ENCODE measurements at regions not wholly inside any gene's neighbourhood (a gene's known extent, or its start where the extent isn't known, plus 50 kb on each side); places are given as distances from the start of the nearest gene placed in this dataset.

DNA sequence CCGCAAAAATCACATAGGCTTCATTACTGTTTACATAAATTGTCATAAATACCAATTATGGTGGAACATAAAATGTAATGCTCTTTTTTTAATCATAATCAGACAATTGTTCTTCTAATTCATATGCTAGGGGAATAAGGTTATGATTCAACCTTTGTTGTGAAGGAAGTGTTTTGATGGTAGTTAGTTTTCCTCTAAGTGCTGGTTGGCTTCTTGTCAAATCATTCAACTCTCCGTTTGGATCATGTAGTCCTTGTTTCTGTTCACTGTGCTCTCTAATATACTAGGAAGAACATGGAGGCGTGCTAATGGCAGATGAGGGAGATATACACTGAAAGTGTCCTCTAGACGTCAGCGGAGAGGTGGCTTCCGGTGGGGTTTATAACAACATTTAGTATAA is 1938.0 kb upstream of the PIK3C3 start:
- Mint-ChIP-seq H3K27me3 (ENCODE audit: low read depth) (no peaks in the 10 kb centered on the region), H3K36me3 (ENCODE audit: low read depth) (no peaks in the 10 kb centered on the region), H3K27ac (no peak overlapping the region), H3K9me3 (no peaks in the 10 kb centered on the region), H3K4me3 (no peak overlapping the region), H3K4me1 (ENCODE audit: low read depth) (no peaks in the 10 kb centered on the region)

DNA sequence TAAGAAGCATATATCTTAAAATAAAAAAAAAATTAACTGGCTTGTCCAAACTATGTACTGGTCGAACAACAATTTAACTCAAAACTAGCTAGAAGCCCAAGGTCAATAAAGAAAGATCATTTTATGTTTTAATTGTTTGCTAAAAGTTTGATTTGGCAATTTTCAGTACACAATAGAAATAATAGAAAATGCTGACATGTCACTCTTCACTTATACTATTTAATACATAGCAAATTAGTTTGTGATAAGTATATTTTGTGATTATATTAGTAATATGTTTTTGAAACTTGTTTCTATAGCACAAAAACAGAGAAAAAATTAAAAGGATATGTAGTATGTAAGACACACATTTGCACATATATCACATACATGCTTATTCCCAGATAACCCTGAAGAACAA is 1938.6 kb upstream of the PIK3C3 start:
- Mint-ChIP-seq H3K27me3 (ENCODE audit: low read depth) (no peaks in the 10 kb centered on the region), H3K27ac (no peak overlapping the region), H3K36me3 (ENCODE audit: low read depth) (no peaks in the 10 kb centered on the region), H3K4me1 (ENCODE audit: low read depth) (no peaks in the 10 kb centered on the region), H3K4me3 (no peak overlapping the region), H3K9me3 (no peaks in the 10 kb centered on the region)

DNA sequence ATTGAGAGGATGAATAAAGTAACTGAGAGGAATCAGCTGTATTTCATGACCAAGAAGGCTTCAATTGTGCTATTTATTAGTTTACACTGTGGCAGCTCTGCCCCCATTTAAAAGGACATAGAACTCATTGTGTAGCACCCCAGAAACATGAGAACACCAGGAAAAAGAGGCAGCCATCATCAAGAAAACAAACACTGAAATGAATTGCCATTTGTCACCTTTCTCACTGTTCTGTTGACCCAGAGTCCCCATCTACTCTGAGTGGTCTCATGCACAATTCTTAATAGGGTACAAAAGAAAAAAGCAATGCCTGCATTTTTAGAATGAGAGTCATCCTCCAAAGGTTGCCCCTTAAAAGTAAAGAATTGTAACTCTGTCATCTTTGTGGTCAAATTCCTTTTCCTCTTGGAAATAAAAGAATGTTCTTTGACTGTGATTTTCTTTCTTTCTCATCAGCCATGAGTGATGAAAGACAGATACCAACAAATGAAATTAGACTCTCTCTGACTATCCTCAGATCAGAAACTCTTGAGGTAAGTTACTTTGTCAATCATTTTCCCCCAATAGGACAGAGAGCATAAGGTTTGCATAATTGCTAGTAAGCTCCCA is 1941.9 kb upstream of the PIK3C3 start:
- Mint-ChIP-seq H3K27me3 (ENCODE audit: low read depth) (no peaks in the 10 kb centered on the region), H3K27ac (no peak overlapping the region), H3K4me3 (no peak overlapping the region), H3K36me3 (ENCODE audit: low read depth) (no peaks in the 10 kb centered on the region), H3K9me3 (no peaks in the 10 kb centered on the region), H3K4me1 (ENCODE audit: low read depth) (no peaks in the 10 kb centered on the region)

DNA sequence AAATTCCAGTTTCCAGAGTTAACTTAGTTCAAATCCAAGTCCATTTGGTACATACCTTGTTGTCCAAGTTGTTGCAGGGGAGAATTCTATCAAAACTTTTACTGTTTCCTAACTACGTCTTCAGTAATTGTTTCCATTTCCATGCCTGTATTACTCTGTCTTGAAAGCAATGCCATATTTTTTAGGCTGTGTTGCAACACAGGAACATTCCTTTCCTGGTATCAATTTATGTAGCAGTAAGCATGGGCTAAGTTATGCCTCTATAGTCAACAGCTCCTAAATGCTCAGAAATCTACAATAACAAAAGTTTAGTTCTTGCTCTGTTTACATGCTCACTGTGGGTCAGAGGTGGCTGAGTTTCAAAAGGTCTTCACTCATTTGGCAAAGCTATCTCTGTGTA is 1943.8 kb upstream of the PIK3C3 start:
- Mint-ChIP-seq H3K36me3 (ENCODE audit: low read depth) (no peaks in the 10 kb centered on the region), H3K9me3 (peaks cover 4% of the 10 kb centered on the region), H3K27ac (no peak overlapping the region), H3K4me3 (no peak overlapping the region), H3K27me3 (ENCODE audit: low read depth) (no peaks in the 10 kb centered on the region), H3K4me1 (ENCODE audit: low read depth) (no peaks in the 10 kb centered on the region)

DNA sequence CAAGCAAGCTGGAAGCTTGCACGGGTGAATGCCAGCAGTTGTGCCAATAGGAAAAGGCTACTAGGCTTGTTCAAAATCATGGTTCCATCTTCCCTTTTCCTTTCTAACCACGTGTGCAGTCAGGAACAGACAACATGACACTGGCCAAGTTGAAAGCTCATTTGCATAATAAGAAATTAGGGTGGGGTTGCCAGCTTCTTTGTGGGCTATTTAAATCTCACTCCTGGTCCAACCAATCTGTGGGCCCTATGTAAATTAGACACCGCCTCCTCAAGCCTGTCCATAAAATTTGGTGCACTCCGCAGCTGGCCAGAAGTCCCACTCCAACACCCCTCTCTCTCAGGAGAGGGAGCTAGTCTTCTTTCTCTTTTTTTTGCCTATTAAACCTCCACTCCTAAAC is 1948.4 kb upstream of the PIK3C3 start:
- H3K36me3 Mint-ChIP-seq (ENCODE audit: low read depth), result no peaks in the 10 kb centered on the region
- H3K4me3 Mint-ChIP-seq, result no peak overlapping the region
- no peak overlapping the region for H3K27ac Mint-ChIP-seq
- no peaks in the 10 kb centered on the region for H3K27me3 Mint-ChIP-seq (ENCODE audit: low read depth)
- peaks cover 4% of the 10 kb centered on the region for H3K9me3 Mint-ChIP-seq
- H3K4me1 Mint-ChIP-seq (ENCODE audit: low read depth), result no peaks in the 10 kb centered on the region

DNA sequence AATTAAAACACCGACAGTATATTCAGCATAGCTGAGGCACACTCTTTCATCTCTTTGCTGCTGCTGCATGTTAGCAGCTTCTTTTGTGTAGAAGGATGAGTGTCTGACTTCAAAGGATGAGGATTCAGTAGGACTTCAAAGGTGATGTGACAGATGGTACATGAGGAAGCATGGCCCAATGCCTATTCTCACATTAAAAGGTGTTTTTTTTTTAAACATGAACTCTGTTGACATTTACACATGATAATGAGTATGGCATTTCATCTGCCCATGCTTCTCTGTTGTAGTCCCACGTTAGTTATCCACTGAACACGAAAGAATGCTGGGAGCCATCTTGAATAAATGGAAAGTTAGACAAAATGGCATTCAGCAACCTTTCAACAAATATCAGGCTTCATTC is 1950.8 kb upstream of the PIK3C3 start:
- no peaks in the 10 kb centered on the region for H3K4me1 Mint-ChIP-seq (ENCODE audit: low read depth)
- peaks cover 4% of the 10 kb centered on the region for H3K9me3 Mint-ChIP-seq
- H3K27ac Mint-ChIP-seq, result no peak overlapping the region
- H3K27me3 Mint-ChIP-seq (ENCODE audit: low read depth), result no peaks in the 10 kb centered on the region
- no peak overlapping the region for H3K4me3 Mint-ChIP-seq
- no peaks in the 10 kb centered on the region for H3K36me3 Mint-ChIP-seq (ENCODE audit: low read depth)

DNA sequence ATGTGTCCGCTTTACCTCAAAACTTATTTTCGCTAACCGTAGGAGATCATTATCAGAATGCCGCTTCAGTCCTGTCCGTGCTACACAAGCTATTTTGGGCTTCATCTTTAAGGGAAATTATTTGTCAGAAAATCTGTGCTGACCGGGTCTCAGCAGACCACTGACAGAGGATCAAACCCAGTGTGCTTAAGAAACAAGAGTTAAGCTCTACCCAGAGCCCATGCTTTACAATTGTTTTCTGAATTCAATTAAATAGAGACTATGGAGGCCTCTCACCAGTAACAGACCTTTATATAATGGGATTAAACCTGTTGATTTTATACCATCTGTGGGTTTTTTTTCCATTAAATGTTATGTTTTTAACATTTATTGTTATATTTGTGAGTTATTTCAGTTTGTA is 1956.7 kb upstream of the PIK3C3 start:
- Mint-ChIP-seq H3K27ac (no peak overlapping the region), H3K27me3 (ENCODE audit: low read depth) (no peaks in the 10 kb centered on the region), H3K4me3 (no peak overlapping the region), H3K9me3 (peaks cover 4% of the 10 kb centered on the region), H3K36me3 (ENCODE audit: low read depth) (no peaks in the 10 kb centered on the region), H3K4me1 (ENCODE audit: low read depth) (no peaks in the 10 kb centered on the region)

DNA sequence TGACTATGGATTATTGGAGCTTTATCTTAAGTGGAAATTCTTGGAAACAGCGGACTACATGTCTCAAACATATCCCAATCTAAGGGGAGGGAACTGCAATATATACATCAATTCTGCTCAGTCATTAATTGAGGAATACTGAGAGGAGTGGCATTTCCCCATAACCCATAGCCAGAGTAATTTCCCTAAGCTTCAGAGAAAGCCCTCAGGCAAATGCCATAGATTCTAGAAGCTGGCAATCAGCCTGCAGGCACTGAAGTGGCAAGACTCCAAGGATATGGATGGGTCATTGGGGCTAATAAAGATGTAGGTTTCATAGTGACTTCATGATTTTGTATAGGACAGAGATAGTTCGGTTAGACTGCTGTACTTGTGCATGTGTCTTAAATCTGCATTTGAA is 1960.5 kb upstream of the PIK3C3 start:
- Mint-ChIP-seq H3K27ac (no peak overlapping the region), H3K27me3 (ENCODE audit: low read depth) (no peaks in the 10 kb centered on the region), H3K4me1 (ENCODE audit: low read depth) (no peaks in the 10 kb centered on the region), H3K9me3 (peaks cover 8% of the 10 kb centered on the region), H3K4me3 (no peak overlapping the region), H3K36me3 (ENCODE audit: low read depth) (no peaks in the 10 kb centered on the region)

DNA sequence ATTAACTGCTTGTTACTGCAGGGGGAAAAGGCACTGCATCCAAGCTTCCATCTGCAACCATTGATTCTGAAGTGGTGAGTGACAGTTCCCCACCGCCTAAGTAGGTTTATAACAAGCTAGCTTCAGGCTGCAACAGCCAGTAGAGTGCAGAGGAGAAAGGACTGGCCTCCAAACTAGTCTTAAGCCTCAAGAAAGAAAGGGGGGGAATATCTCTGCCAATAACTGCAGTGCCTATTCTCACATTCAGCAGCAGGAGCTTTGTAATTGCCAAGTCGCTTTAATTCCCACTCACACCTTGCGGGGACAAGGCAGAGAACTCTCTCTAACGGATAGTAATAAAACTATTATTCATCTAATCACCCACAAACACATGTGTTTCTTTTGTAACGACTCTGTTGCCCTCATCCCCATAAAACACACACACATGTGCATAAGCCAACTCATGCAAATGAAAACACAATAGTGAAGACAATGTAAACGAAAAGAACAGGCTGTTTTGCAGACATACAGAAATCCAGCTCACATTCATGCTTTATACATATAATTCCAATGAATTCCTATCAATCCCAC is 1963.3 kb upstream of the PIK3C3 start:
- H3K9me3 Mint-ChIP-seq, result peaks cover 9% of the 10 kb centered on the region
- H3K27me3 Mint-ChIP-seq (ENCODE audit: low read depth), result no peaks in the 10 kb centered on the region
- no peaks in the 10 kb centered on the region for H3K4me1 Mint-ChIP-seq (ENCODE audit: low read depth)
- H3K27ac Mint-ChIP-seq, result no peak overlapping the region
- no peaks in the 10 kb centered on the region for H3K36me3 Mint-ChIP-seq (ENCODE audit: low read depth)
- H3K4me3 Mint-ChIP-seq, result no peak overlapping the region

DNA sequence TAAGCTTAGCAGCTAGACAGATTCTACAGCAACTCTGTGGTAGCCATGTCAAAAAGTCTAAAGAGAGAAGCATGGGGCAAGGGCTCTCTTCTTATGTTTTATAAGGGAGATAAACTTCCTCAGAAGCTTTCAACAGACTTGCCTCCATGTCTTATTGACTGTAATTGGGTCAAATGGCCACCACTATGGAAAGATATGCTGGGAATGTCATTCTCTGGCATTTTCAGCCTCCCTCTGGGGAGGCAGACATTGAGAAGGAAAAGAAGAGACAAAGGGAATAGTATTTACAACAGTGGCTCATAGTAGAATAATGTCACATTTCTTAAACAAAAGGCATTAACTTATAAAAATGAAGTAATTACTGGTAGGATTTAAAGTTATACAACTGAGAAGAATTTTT is 1964.5 kb upstream of the PIK3C3 start:
- H3K4me1 Mint-ChIP-seq (ENCODE audit: low read depth), result no peaks in the 10 kb centered on the region
- H3K4me3 Mint-ChIP-seq, result no peak overlapping the region
- H3K27ac Mint-ChIP-seq, result no peak overlapping the region
- H3K27me3 Mint-ChIP-seq (ENCODE audit: low read depth), result no peaks in the 10 kb centered on the region
- H3K9me3 Mint-ChIP-seq, result peaks cover 5% of the 10 kb centered on the region
- no peaks in the 10 kb centered on the region for H3K36me3 Mint-ChIP-seq (ENCODE audit: low read depth)

DNA sequence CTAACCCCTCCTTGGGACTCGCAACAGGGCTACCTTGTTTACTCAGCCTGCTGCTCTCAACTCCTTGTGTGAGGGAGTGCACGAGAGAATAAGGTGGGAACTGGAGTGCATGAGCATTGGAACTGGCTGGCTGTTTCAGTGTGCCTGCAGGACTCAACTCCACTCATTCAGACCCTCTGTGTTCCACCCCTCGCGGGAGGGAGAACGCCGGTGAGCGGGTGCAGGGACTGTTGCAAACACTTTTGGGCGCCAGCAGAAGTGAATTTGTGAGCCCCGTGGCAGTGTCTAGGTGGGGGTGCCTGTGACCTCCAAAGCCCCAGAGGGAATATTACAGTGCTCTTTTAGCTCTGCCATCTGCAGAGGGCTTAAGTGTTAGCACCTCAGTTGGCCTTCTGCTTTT is 1978.3 kb upstream of the PIK3C3 start:
- H3K36me3 Mint-ChIP-seq (ENCODE audit: low read depth), result no peaks in the 10 kb centered on the region
- no peaks in the 10 kb centered on the region for H3K9me3 Mint-ChIP-seq
- H3K27ac Mint-ChIP-seq, result no peak overlapping the region
- no peaks in the 10 kb centered on the region for H3K4me1 Mint-ChIP-seq (ENCODE audit: low read depth)
- H3K27me3 Mint-ChIP-seq (ENCODE audit: low read depth), result no peaks in the 10 kb centered on the region
- H3K4me3 Mint-ChIP-seq, result no peak overlapping the region

DNA sequence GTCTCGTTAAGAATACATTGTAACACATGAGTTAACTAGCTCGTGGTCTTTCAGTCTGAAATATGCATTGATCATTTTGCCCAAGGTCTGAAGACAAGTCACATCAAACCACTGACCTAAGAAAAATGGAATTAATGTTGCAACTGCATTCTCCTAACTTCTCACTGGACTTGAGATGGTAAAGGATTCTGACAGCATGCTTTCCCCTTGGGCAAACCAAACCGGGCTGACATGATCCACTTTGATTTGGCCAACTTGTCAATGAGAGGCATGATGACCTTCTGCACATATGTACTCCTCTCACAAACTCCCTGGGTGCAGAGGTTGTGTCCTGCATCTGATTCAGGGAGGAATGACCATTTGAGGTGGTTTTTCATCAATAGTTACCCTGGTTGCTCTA is 1982.5 kb upstream of the PIK3C3 start:
- Mint-ChIP-seq H3K36me3 (ENCODE audit: low read depth) (no peaks in the 10 kb centered on the region), H3K4me3 (no peak overlapping the region), H3K27me3 (ENCODE audit: low read depth) (no peaks in the 10 kb centered on the region), H3K4me1 (ENCODE audit: low read depth) (no peaks in the 10 kb centered on the region), H3K27ac (no peak overlapping the region), H3K9me3 (no peaks in the 10 kb centered on the region)

DNA sequence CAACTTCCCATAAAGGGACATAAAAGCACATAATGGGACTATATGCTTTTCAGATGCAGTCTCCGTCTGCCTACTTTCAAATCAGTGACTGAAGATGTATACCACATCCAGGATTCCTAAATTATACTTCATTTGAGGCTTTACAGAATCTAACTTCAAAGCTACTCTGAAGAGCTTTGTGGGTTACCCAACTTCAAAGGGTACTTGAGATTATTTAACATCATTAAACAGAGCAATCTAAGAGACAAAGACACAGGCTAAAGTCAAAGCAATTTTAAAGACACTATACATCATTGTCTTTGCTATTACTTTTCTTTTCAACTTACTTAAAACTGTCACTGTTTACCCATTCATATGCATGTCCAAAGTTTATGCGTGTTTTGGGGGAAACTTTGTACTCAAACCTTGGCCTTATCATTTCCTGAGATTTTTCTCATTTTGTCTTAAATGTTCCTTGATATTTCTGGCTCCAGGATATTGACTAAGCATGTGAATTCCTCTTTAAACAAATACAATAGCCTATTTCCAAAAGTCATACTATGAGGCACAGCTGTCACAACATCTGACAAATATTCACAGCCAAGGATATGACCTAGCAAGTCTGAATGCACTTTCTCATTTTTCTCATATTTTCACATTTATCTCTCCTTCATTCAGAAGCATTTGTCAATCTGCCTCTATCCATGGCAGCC is 1985.1 kb upstream of the PIK3C3 start:
- Mint-ChIP-seq H3K27me3 (ENCODE audit: low read depth) (no peaks in the 10 kb centered on the region), H3K4me1 (ENCODE audit: low read depth) (no peaks in the 10 kb centered on the region), H3K36me3 (ENCODE audit: low read depth) (no peaks in the 10 kb centered on the region), H3K4me3 (no peak overlapping the region), H3K27ac (no peak overlapping the region), H3K9me3 (no peaks in the 10 kb centered on the region)

DNA sequence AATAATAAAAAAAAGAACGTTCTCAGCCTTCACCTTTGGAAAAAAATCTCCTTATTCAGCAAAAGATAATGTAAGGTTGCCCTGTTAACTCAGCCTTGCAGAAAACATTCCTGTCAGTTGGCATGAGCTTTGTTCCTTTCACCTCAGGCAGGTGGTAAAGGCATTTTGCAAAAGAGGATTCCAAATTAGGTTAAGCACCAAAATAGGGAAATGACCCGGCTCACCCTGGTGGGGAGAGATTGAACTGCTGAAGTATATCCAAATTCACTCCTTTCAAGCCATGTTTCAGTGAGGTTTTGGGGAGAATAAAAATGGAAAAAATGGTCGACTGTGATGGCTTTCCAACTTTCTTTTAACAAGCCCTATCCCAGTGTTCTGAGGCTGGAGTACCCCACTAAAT is 1988.8 kb upstream of the PIK3C3 start:
- no peaks in the 10 kb centered on the region for H3K36me3 Mint-ChIP-seq (ENCODE audit: low read depth)
- H3K9me3 Mint-ChIP-seq, result no peaks in the 10 kb centered on the region
- H3K27me3 Mint-ChIP-seq (ENCODE audit: low read depth), result no peaks in the 10 kb centered on the region
- H3K4me1 Mint-ChIP-seq (ENCODE audit: low read depth), result no peaks in the 10 kb centered on the region
- H3K4me3 Mint-ChIP-seq, result no peak overlapping the region
- H3K27ac Mint-ChIP-seq, result no peak overlapping the region

DNA sequence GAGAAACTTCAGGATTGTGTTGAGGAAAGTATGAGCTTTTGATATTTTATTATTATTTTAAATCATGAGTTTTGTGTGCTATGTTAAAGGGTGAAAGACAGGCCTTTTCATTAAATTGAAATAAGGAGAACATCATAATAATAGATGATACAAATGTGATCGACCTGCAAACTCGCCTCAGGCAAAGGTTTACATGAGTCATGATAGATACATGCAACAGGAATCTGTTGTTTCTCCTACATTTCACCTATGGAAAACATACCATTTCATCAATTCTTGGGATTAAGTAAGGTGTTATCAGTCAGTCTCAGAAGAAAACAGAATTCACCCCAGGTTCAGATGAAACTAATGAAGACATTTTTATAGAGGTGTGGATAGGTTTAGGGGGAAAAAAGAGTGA is 1992.5 kb upstream of the PIK3C3 start:
- H3K27ac Mint-ChIP-seq, result no peak overlapping the region
- H3K27me3 Mint-ChIP-seq (ENCODE audit: low read depth), result no peaks in the 10 kb centered on the region
- no peaks in the 10 kb centered on the region for H3K4me1 Mint-ChIP-seq (ENCODE audit: low read depth)
- H3K4me3 Mint-ChIP-seq, result no peak overlapping the region
- no peaks in the 10 kb centered on the region for H3K36me3 Mint-ChIP-seq (ENCODE audit: low read depth)
- no peaks in the 10 kb centered on the region for H3K9me3 Mint-ChIP-seq

Measured in T-helper 1 cell treated with Interleukin-12 subunit alpha and Interleukin-12 subunit beta and Interleukin-4 antibody, amounts not matched to agents 30 μg/mL and 1 μg/mL, for 36 hours (primary cell).